HL-60 (cell line): ENCODE measurements at regions not wholly inside any gene's neighbourhood (a gene's known extent, or its start where the extent isn't known, plus 50 kb on each side); places are given as distances from the start of the nearest gene placed in this dataset.

ENCODE experiments used
- POLR2AphosphoS5 ChIP-seq: IDR thresholded peaks from 2 replicates; pipeline ENCODE4 v1.6.1; 2012; ENCODE audit warnings: low read depth
- TF ChIP-seq, protein P1 (sequence below): IDR thresholded peaks from one replicate; pipeline ENCODE4 v1.5.1; 2011; ENCODE audit warnings: low read length, control low read depth, inconsistent platforms; ENCODE audit not compliant: insufficient read depth
- TF ChIP-seq, protein P2 (sequence below): IDR thresholded peaks from 2 replicates; pipeline ENCODE4 v1.6.1; 2012; ENCODE audit warnings: low read depth; ENCODE audit not compliant: insufficient replicate concordance

DNA sequence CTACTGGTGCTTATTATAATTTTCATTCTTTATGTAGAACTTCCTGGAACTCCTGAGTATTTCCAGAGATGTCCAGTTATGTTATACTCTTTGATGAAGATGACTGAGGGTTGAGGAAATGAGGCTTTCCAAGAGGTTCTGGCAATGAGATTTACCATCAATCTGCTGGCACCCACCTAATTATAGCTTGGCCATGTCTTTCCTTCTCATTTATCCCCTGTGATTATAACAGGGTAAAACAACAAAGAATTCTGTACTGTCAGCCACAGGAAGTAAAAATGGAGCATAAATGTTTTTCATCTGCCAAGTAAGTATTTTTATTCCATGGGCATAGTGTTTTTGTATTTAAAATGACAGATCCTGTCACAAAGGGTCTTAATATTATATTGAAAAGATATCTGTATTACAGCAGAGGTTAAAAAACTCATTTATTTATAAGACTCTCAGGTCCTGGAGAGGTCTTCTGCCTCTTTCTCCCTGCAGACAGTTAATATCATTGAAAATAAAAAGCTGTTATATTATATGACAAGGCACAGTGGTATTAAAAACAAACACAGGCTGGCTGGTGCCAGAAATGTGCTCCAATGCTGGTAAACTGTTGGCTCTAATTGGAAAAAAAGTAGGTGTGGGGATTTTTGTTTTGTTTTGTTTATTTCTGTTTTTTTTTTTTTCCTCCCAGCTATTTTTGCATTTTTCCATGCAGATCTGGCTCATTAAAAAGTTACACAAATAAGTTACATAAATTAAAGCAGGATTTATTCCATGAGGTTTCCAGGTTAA is 1764.1 kb upstream of the CELF4 start:
- TF ChIP-seq, protein P1, sequence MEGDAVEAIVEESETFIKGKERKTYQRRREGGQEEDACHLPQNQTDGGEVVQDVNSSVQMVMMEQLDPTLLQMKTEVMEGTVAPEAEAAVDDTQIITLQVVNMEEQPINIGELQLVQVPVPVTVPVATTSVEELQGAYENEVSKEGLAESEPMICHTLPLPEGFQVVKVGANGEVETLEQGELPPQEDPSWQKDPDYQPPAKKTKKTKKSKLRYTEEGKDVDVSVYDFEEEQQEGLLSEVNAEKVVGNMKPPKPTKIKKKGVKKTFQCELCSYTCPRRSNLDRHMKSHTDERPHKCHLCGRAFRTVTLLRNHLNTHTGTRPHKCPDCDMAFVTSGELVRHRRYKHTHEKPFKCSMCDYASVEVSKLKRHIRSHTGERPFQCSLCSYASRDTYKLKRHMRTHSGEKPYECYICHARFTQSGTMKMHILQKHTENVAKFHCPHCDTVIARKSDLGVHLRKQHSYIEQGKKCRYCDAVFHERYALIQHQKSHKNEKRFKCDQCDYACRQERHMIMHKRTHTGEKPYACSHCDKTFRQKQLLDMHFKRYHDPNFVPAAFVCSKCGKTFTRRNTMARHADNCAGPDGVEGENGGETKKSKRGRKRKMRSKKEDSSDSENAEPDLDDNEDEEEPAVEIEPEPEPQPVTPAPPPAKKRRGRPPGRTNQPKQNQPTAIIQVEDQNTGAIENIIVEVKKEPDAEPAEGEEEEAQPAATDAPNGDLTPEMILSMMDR: no peak
- TF ChIP-seq, protein P2, sequence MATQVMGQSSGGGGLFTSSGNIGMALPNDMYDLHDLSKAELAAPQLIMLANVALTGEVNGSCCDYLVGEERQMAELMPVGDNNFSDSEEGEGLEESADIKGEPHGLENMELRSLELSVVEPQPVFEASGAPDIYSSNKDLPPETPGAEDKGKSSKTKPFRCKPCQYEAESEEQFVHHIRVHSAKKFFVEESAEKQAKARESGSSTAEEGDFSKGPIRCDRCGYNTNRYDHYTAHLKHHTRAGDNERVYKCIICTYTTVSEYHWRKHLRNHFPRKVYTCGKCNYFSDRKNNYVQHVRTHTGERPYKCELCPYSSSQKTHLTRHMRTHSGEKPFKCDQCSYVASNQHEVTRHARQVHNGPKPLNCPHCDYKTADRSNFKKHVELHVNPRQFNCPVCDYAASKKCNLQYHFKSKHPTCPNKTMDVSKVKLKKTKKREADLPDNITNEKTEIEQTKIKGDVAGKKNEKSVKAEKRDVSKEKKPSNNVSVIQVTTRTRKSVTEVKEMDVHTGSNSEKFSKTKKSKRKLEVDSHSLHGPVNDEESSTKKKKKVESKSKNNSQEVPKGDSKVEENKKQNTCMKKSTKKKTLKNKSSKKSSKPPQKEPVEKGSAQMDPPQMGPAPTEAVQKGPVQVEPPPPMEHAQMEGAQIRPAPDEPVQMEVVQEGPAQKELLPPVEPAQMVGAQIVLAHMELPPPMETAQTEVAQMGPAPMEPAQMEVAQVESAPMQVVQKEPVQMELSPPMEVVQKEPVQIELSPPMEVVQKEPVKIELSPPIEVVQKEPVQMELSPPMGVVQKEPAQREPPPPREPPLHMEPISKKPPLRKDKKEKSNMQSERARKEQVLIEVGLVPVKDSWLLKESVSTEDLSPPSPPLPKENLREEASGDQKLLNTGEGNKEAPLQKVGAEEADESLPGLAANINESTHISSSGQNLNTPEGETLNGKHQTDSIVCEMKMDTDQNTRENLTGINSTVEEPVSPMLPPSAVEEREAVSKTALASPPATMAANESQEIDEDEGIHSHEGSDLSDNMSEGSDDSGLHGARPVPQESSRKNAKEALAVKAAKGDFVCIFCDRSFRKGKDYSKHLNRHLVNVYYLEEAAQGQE: no peak
- no peak for TF ChIP-seq POLR2AphosphoS5
